Activated CD4-positive, CD25-positive, alpha-beta regulatory T cell treated with anti-CD3 and anti-CD28 coated beads, Interleukin-2, amount 50 U/mL, for 24 hours (primary cell): ENCODE measurements at regions not wholly inside any gene's neighbourhood (a gene's known extent, or its start where the extent isn't known, plus 50 kb on each side); places are given as distances from the start of the nearest gene placed in this dataset.
"Not testable (repeated sequence)": the region's sequence is repeated elsewhere in the genome, so short reads cannot be mapped to it uniquely, and the experiment has no call there.

Source experiments
- ATAC-seq, 2 donors: fragments of 150-1000 bp; cut with Tn5 transposase; one replicate each; pipeline ENCODE4 v1.10.0; 2021; ENCODE audit warnings: mild to moderate bottlenecking in 1 of 2, moderate library complexity in 1 of 2

DNA sequence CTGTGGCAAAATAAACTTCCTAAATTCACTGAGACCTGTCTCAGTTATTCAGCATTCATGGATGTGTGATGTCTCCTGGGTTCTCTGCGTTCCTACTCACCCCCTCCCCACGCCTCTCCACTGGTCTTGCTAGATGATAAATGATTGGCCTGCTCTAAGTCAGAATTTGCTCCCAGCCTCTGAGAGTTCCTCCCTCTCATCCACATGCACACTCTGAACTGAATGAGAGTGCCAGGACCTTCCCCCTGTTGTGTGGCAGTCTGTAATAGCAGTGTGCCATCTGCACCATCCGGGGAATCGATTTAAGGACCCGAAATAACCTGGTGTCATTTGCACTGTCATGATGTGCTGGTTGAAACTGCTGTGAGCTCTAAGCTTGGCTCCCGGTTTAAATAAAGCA is 135.8 kb upstream of the AFDN start:
- no peak for ATAC-seq

DNA sequence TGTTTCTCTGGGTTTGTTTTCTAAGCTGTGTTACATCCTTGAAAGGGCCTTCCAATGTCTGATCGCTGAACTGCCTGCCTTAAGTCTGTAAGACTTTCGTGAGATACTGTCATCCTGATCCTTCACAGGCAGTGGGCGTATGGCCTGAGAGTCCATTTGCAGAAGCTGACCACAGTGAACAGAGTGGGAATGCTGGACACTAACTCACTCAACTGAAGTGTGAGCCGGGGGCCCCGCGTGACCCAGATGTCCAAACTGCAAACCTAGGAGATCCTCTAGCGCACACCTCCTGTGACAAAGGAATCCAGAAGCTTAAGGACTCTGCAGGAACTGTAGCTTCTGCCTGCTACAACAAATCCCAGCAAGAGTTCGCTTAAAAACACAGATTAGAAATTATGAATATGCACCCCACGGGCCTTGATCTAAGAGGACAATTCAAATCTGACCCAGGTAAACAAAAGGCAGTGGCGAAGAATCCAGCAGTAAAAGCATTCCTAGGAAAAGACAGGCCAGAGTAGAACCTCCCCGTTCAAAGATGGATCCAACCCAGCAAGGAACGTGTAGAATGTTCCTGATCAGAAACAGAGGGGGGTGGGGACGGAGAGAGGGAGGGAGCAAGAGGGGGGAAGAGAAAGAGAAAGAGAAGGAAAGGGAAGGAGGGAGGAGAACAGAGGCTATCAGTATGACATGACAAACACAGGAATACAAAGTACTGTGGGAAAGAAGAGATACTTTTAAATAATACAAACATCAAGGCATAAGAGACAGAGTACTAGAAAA is 135.0 kb upstream of the AFDN start:
- no peak for ATAC-seq

DNA sequence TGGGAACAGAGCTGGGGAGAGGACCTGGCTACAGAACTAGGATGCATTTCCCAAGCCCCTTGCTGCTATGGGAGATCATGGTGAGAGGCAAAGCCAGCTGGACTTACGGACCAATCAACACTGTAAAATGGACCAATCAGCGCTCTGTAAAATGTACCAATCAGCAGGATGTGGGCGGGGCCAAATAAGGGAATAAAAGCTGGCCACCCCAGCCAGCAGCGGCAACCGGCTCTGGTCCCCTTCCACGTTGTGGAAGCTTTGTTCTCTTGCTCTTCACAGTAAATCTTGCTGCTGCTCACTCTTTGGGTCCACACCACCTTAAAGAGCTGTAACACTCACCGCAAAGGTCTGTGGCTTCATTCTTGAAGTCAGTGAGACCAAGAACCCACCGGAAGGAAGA is 133.2 kb upstream of the AFDN start:
- ATAC-seq, result not testable (repeated sequence)

DNA sequence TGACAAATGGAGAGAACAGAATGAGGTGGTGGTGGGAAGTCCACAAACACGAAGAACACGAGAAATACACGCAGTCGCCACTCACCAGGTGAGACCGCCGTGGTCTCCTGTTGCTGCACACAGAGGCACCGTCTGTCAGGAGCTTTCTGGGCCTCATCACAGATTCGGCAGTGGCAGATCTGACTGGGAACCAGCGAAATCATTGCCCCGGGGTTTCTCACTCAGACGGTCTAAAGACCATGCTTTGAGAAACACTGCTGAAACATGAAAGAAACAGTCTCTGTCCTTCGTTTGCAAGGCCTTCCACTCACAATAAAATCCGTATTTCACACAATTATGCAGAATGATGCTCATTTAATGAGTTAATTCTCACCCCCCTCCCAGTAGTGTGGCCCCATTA is 130.9 kb upstream of the AFDN start:
- ATAC-seq, result no peak

DNA sequence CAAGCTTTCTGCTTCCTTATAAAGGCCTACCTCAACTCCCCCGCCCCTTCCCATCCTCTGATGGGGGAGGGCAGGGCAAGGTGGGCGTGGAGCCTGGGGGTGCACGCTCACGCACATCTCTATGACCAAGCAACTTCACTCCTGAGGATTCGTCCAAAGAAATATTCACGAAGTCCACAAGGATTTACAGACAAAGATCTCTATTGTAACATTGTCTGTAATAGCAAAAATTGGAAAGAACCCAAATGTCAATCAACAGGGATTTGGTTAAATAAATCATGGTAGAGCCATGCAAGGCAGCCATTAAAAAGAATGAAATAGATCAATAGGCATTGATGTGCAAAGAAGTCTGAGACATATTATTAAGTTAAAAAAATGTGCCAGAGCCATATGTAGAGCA is 130.4 kb upstream of the AFDN start:
- ATAC-seq, result no peak

DNA sequence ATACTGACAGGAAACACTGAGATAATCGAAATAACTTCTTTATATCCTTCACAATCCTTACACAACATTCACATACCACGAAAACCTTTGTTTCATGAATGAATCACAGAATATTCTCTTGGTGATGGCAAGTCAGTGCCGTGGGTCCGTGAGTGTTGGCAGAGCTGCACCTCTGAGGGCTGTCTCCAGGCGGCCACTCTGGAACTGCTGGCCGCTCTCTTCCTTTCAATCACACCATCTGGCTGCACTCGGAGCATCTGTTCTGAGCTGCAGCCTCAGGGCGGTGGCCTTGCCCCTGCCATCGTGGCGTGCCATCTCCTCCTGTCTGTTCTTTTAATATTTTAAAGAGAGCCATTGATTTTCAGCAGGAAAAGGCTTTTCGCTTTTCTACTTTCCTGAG is 129.4 kb upstream of the AFDN start:
- no peak for ATAC-seq

DNA sequence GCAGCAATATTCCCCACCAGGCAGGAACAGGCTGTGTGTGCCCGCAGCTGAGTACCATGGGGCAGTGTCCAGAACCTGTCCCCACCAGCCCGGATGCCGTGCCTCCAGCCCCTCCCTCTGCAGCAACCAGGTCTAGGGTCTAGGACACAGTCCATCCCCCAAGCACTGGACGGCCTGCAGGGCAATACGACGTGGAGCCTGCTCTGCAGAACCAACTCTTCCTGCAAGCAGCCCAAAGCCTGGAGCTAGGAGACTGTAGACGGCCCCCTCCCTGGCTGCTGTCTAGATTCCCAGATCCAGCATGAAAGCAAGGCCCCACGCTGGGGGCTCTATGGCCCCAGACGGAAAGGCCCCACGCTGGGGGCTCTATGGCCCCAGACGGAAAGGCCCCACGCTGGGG is 128.2 kb upstream of the AFDN start:
- no peak for ATAC-seq

DNA sequence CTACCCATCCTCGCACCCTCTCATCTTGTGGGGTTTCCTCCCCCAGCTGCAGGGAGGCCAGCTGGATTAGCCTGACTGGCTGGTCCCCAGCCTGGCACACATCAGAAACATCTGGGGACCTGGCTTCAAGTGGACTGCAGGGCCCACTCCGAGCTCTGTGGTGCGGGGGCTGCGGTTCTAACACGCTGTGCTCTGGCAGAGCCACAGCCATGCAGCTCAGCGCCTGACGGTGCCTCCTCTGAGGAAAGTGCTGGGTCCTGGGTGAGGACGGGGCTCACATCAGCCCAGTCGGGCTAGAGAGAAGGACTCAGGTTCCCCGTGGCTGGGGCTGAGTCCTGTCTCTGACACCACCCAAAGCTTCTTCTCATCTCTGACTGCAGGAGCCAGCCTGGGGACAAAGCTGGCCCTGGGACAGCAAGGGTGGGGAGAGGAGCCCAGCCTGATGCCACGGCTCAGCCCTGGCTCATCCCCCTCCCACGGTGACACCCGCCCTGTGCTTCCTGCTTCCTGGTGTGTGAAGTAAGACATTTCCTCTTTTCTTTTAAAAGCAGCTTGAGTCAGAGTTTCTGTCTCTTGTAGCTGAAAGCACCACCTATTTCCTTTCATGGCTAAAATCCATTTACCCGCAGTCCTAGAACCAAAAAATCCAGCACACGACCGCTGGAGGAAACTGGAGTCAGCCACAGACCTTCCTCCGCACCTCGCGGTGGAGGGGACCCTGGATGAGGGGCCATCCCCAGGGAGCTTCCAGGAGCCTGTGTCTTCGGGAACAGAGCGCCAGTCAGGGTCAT is 127.4 kb upstream of the AFDN start:
- peak; percentile 73 to 80 for ATAC-seq

DNA sequence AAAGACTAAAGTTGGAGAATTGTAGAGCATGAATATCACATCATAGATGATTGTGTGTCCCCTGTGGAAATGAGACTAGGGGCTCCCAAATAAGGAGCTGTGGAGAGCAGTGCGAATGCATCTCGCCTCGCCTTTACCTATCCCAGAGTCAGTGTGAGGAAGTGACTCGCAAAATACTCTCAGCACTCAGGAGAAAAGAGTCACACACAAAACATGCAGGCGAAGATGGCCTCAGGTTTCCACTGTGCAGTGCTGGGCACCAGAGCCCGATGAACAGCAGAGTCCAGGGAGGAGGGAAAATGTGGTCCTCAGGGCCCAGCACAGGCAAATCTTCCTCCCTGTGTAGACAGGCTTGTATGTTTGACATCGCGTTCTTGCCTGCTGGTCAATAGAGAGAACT is 126.5 kb upstream of the AFDN start:
- ATAC-seq, result no peak

DNA sequence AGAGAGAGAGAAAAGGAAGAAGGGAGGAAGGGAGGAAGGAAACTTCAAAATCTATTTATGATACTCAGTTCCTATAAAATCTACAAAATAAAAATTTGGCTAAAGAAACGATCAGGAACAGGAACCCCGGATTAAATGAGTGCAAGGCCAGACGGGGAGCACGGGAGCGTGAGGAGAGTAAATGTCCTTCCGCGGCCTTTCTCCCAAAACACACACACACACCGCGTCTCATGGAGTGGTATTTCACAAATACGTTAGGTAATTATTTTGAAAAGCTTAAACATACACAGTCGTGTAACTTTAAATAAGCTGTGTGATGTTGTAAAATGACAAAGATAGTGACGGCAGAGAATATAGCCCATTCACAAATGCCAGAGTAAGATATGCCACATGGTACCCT is 125.7 kb upstream of the AFDN start:
- ATAC-seq, result no peak

DNA sequence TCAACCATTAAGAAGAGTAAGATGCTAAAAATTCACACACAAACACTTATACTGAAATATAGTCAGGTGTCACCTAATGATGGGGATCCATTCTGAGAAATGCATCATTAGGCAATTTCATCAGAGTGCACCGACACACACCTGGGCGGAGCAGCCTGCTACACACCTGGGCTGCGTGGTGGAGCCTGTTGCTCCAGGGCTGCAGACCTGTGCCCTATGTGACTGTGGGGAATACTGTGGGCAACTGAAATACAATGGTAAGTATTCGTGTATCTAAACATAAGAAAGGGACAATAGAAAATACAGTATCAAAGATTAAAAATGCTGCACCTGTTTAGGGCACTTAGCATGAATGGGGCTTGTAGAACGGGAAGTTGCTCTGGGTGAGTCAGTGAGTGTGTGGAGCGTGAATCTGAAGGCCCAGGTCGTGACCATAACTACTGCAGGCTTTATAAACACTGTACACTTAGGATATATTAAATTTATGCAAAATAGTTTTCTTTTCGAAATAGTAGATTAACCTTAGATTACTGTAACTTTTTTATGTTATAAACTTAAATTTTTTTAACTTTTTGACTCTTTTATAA is 124.4 kb upstream of the AFDN start:
- no peak for ATAC-seq

DNA sequence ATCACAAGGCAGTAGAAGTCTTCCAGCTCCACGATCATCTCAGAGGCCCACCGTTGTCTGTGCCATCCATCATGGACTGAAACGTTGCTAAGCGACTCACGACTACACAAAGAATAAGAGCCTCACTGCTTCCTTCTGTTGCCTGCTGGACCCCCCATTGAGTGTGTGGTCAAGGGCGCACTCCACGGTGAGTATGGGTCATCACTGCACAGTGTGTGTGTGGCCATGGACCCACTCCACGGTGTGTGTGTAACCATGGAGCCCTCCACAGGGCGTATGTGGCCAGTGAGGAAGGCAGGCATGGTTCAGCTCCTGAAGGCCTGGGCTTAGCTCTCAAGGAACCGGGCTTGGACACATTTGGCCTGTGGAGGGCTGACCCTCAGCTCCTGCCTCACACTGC is 123.4 kb upstream of the AFDN start:
- no peak for ATAC-seq

DNA sequence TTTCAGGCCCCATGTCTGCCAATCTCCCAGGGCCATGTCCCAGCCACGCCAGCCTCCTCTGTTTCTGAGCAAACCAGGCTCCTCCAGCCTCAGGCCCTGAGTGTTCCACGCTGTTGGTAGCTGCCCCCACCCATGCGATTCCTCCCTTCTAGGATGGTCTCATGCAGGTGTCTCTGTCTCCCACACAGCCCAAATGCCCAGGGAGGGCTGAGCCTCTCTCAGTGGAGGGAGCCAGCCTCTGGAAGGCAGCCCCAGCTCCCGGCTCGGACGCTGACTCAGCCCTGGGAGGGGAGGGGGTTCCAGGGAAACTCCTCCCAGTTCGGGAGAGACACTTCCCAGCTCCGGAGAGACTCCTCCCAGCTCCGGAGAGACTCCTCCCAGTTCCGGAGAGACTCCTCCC is 122.9 kb upstream of the AFDN start:
- ATAC-seq, result no peak

DNA sequence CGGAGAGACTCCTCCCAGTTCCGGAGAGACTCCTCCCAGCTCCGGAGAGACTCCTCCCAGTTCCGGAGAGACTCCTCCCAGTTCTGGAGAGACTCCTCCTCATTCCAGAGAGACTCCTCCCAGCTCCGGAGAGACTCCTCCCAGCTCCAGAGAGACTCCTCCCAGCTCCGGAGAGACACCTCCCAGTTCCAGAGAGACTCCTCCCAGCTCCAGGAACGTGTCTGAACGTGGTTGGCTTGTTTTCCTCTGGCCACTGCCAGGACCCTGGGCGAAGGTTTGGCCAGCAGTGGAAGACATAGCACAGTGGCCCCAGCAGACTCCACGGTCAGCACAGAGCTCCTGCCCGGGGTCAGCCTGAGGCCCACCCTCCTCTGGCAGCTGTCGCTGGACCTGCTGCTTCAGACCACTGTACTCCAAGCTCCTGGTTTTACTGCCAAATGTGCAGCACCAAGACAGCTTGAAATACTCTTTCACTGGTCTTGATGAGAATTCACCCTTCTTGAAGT is 122.3 kb upstream of the AFDN start:
- no peak for ATAC-seq

DNA sequence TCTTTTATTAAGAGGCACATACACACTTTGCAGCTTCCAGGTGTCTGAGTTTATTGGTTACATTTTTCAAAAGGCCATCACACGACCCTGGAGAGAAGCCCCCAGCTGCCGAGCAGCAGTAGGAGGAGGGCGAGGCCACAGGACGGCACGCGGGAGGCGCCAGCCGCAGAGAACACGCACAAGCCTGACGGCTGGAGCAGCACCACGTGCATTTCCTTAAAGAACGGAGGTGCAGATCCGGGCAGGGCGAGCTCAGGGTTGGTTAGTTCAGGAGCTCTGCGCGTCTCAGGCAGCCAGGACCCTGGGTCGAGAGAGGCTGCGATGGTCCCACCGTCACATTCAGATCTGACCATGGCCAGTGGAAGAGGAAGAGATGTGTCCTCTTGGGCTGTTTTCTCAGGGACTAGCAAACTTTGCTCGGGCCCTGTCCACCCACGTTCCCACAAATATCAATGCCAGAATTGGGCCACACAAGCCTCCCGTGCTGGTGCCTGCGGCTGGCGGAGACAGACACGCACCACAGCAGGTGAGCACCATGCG is 121.4 kb upstream of the AFDN start:
- no peak for ATAC-seq

DNA sequence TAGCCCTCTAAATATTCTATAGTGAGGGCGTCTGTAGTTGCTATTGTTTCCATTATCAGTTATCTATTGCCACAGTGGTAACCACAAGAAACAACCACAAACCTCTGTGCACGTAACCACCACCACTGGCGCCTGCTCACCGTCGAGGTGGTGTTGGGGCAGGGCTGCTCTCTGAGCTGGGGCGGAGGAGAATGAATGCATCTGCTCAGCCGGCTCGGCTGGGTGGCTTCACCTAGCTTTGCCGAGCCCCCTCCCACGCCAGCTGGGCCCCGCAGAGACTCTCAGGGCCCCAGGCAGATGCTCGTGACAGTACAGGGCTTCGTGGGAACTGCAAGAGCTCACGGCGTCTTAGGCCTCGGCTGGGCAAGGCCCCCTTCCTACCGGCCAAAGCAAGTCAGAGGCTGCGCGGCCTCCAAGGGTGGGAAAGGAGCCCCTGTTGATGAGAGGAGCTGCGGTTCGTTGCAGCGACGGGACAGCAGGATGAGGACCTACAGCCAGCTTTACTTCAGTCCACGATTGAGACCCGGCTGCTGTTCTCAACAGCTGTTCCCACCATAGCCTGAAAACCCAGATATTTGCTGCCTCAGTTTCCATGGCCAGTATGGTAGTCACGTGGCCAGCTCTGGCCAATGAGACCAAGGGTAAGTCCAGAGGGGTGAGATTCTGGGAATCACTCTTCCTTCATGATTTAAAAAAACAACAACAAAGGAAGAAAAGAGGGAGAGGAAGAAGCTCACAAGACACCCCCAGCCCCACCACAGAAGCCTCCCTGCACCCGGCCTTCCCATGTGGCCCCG is 120.2 kb upstream of the AFDN start:
- ATAC-seq, result peak; percentile 94 to 96

DNA sequence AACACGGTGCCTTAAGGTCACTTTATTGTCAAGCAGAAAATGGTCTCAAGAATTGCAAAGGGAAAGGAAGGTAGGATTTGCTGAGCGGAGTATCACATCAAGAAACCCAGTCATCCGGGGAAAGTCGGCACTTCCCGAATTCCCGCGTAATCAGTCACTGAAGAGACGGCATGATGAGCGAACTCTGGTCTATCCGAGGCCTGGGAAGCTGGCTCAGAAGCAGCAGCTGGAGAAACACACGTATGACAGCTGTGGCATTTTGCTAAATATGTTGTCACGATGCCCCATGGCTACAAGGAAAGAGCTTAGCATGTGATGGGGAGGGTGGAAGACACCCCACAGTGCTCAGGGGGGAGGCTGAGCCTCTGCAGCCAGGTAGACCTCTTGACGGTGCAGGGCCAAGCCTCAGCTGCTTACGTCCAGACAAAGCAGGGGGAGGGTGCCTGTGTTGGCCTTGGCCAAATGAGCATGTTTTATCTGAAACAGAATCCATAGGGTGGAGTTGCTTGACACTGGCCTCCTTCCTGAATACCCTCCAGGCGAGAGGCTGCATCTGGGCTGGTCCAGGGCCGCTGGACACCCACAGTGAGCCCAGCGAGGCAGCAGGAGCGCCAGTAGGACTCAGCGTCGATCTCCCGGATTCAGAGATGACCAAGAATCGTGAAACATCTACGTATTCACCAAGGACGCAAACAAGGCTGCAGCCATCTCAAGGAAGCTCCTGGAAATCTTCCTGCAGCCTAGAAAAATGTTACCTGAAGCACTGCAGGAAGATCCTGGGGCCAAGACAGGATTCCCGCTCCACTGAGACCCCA is 118.8 kb upstream of the AFDN start:
- ATAC-seq, result no peak

DNA sequence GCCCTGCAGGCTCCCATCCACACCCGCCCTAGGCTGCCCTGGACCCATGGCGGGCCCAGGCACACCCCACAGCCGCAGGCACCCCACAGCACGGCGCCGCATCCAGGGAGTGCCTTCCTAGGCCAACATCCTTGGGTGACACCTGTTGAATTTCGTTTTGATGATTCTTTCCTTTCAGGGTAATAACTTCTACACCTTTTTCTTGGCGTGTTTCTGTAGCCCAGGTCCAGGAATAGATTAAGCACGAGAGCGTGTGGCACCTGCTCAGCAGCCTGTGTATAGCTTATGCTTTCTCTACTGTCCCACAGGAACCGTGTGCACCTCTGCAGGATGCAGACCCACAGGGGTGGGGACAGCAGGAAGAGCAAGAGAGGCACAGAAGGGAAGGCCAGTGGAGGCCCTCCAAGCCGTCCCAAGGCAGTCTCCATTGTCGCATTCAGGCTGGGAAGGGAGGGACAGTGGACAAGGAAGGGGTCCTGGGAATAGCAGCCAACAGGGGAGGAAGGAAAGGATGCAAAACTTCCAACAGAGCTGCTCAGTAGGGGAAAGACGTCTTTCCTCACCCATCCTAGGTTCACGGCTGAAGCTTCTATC is 118.1 kb upstream of the AFDN start:
- ATAC-seq, result no peak

DNA sequence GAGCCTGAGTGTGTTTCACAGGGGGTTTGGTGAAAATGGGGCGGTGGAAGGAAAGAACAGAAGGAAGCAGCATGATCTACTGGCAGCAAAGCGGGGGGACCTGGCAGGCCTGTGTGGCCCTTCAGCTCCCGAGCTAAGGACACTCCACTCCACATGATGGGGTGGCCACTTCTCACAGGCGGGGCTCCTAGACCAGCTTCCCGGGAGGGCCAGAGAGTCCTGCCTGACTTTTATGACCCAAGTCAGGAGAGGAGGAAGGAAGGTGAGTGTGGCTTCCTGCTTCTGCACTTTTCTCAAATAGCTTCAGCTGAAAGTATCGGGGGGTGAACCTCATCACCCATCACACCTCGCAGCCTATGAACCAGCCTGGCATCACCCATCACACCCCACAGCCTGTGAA is 117.5 kb upstream of the AFDN start:
- ATAC-seq, result no peak

DNA sequence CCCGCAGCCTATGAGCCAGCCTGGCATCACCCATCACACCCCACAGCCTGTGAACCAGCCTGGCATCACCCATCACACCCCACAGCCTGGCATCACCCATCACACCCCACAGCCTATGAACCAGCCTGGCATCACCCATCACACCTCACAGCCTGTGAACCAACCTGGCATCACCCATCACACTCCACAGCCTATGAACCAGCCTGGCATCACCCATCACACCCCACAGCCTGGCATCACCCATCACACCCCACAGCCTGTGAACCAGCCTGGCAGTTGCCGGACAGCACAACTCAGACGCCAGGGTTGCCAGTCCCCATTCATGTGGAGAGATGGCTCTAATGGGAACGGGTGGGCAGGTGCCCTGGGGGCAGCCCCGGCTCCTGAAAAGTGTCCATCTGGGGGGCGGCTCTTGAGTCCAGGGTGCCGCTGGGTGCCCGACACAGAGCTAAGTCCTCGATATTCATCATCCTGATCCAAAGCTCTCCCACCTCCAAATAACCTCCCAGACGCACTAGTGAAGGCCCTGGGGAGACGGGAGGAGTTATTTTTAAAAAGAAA is 116.9 kb upstream of the AFDN start:
- ATAC-seq, result not testable (repeated sequence)

DNA sequence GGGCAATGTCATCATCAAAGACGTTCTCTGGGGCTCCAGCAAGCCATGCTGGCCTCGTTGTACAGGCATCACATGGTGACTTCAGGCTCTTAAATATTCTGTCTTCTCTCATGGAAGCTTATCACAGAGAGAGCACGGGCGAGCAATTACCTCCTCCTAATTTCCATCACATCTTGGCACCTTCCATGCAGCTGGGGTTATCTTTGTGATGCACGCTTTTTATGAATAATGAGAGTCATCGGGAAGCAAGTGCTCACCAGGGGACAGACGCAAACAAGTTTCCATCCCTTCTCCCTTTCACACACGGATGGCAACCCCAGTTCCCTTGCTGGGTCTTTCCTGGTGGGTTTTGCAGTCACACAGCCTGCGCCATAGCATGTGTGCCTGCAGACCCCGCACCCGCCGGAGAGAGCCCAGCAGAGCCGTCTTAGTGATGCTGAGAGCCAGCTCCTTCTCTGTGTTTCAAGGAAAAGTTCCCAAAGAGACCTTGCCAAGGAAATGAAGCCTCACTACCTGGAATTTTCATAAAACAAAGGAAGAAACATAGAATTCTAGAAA is 116.3 kb upstream of the AFDN start:
- no peak for ATAC-seq
